ENCODE measurements at regions not wholly inside any gene's neighbourhood (a gene's known extent, or its start where the extent isn't known, plus 50 kb on each side); places are given as distances from the start of the nearest gene placed in this dataset.

DNA sequence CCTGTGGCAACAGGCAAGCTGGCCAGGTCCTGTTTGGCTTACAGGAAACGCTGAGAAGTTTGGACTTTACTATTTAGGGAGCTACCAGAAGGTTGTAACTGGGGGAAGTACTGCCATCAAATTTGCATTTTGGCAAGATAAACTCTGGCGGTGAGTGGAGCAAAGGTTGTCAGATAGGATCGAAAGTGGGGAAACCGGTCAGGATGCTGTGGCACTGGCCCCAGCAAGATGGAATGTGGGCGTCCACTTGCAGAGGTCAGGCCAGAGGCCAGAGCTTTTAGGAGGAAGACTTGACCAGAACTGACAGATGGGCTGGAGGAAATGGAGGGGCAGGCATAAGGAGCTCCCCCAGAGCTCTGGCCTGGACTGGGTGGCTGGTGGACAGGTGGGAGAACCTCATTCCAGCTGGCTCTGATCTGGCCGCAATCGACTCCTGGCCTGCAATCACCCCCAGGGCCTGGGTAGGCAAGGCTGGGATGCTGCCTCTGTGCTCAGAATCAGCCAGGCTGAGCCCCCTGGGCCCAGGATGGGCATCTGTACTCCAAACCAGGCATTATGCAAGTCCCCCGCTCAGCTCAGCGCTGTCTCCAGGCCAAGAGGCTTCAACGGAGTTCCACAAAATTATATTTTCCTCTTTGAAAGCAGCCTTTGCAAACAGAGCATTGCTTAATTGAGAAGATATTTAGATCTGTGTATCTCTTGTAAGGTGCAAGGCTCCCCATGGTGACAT is 178.3 kb upstream of the NECTIN1 start:
- TF ChIP-seq, protein P1, sequence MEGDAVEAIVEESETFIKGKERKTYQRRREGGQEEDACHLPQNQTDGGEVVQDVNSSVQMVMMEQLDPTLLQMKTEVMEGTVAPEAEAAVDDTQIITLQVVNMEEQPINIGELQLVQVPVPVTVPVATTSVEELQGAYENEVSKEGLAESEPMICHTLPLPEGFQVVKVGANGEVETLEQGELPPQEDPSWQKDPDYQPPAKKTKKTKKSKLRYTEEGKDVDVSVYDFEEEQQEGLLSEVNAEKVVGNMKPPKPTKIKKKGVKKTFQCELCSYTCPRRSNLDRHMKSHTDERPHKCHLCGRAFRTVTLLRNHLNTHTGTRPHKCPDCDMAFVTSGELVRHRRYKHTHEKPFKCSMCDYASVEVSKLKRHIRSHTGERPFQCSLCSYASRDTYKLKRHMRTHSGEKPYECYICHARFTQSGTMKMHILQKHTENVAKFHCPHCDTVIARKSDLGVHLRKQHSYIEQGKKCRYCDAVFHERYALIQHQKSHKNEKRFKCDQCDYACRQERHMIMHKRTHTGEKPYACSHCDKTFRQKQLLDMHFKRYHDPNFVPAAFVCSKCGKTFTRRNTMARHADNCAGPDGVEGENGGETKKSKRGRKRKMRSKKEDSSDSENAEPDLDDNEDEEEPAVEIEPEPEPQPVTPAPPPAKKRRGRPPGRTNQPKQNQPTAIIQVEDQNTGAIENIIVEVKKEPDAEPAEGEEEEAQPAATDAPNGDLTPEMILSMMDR (IDR thresholded peaks at IDR 0.05): no peak
- no peak for TF ChIP-seq POLR2A (IDR thresholded peaks at IDR 0.05)
- no peak for TF ChIP-seq EP300 (IDR thresholded peaks at IDR 0.05)
